ENCODE measurements at regions not wholly inside any gene's neighbourhood (a gene's known extent, or its start where the extent isn't known, plus 50 kb on each side); places are given as distances from the start of the nearest gene placed in this dataset.

GRCh38 chr7:54843841-54844355, 84.9 kb upstream of the SEC61G start:
- TF ChIP-seq, protein P1, sequence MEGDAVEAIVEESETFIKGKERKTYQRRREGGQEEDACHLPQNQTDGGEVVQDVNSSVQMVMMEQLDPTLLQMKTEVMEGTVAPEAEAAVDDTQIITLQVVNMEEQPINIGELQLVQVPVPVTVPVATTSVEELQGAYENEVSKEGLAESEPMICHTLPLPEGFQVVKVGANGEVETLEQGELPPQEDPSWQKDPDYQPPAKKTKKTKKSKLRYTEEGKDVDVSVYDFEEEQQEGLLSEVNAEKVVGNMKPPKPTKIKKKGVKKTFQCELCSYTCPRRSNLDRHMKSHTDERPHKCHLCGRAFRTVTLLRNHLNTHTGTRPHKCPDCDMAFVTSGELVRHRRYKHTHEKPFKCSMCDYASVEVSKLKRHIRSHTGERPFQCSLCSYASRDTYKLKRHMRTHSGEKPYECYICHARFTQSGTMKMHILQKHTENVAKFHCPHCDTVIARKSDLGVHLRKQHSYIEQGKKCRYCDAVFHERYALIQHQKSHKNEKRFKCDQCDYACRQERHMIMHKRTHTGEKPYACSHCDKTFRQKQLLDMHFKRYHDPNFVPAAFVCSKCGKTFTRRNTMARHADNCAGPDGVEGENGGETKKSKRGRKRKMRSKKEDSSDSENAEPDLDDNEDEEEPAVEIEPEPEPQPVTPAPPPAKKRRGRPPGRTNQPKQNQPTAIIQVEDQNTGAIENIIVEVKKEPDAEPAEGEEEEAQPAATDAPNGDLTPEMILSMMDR (IDR thresholded peaks at IDR 0.05; ENCODE audit: partially characterized antibody, unreplicated experiment) = no peak
- no peak for DNase-seq
- Mint-ChIP-seq H3K27me3 (ENCODE audit: unreplicated experiment) (no peaks in the 10 kb centered on the region), H3K27ac (ENCODE audit: unreplicated experiment) (no peak overlapping the region), H3K36me3 (ENCODE audit: unreplicated experiment) (peaks cover 2% of the 10 kb centered on the region), H3K4me1 (ENCODE audit: low read depth, unreplicated experiment) (no peaks in the 10 kb centered on the region), H3K4me3 (ENCODE audit: unreplicated experiment) (no peak overlapping the region), H3K9me3 (ENCODE audit: unreplicated experiment) (peaks cover 3% of the 10 kb centered on the region)

- Mint-ChIP-seq H3K4me3 (ENCODE audit: unreplicated experiment) (no peak overlapping the region), H3K36me3 (ENCODE audit: unreplicated experiment) (peaks cover 13% of the 10 kb centered on the region), H3K27ac (ENCODE audit: unreplicated experiment) (no peak overlapping the region), H3K4me1 (ENCODE audit: low read depth, unreplicated experiment) (no peaks in the 10 kb centered on the region), H3K9me3 (ENCODE audit: unreplicated experiment) (peaks cover 5% of the 10 kb centered on the region), H3K27me3 (ENCODE audit: unreplicated experiment) (no peaks in the 10 kb centered on the region)
- DNase-seq = no peak
- TF ChIP-seq, protein P1 (IDR thresholded peaks at IDR 0.05; ENCODE audit: partially characterized antibody, unreplicated experiment) = no peak
These were observed 87.3 kb upstream of the SEC61G start for GRCh38 chr7:54846273-54846672.

GRCh38 chr7:54847921-54848320, 88.9 kb upstream of the SEC61G start:
- DNase-seq = no peak
- Mint-ChIP-seq H3K4me3 (ENCODE audit: unreplicated experiment) (no peak overlapping the region), H3K27ac (ENCODE audit: unreplicated experiment) (no peak overlapping the region), H3K4me1 (ENCODE audit: low read depth, unreplicated experiment) (no peaks in the 10 kb centered on the region), H3K27me3 (ENCODE audit: unreplicated experiment) (peaks cover 3% of the 10 kb centered on the region), H3K9me3 (ENCODE audit: unreplicated experiment) (peaks cover 8% of the 10 kb centered on the region), H3K36me3 (ENCODE audit: unreplicated experiment) (peaks cover 18% of the 10 kb centered on the region)
- TF ChIP-seq, protein P1 (IDR thresholded peaks at IDR 0.05; ENCODE audit: partially characterized antibody, unreplicated experiment) = no peak

DNA sequence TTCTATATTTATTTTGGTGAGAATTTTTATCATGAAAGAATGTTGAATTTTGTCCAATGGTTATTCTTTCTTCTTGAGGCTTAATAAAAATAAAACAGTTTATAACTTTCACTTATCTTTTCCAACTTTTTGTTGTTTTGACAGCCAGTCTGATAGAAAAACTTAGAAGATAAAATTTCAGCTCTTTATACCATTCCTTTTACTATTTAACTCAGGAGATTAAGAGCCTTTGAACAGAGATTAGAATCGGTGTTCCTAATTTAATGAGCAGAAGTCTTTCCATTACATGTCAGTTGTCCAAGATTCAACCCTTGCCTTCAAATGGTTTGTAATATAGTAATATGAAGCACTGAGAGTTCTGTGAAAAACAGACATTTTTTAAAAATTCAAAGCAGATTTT, 97.8 kb upstream of the SEC61G start:
- Mint-ChIP-seq H3K4me3 (ENCODE audit: unreplicated experiment) (no peak overlapping the region), H3K4me1 (ENCODE audit: low read depth, unreplicated experiment) (no peaks in the 10 kb centered on the region), H3K9me3 (ENCODE audit: unreplicated experiment) (peaks cover 7% of the 10 kb centered on the region), H3K27me3 (ENCODE audit: unreplicated experiment) (peaks cover 8% of the 10 kb centered on the region), H3K27ac (ENCODE audit: unreplicated experiment) (no peak overlapping the region), H3K36me3 (ENCODE audit: unreplicated experiment) (peaks cover 13% of the 10 kb centered on the region)
- TF ChIP-seq, protein P1 (IDR thresholded peaks at IDR 0.05; ENCODE audit: partially characterized antibody, unreplicated experiment) = no peak
- DNase-seq = no peak

- DNase-seq = no peak
- TF ChIP-seq, protein P1 (IDR thresholded peaks at IDR 0.05; ENCODE audit: partially characterized antibody, unreplicated experiment) = no peak
- Mint-ChIP-seq H3K9me3 (ENCODE audit: unreplicated experiment) (peaks cover 7% of the 10 kb centered on the region), H3K4me1 (ENCODE audit: low read depth, unreplicated experiment) (no peaks in the 10 kb centered on the region), H3K27ac (ENCODE audit: unreplicated experiment) (no peak overlapping the region), H3K4me3 (ENCODE audit: unreplicated experiment) (no peak overlapping the region), H3K27me3 (ENCODE audit: unreplicated experiment) (peaks cover 8% of the 10 kb centered on the region), H3K36me3 (ENCODE audit: unreplicated experiment) (peaks cover 13% of the 10 kb centered on the region)
These were observed 98.3 kb upstream of the SEC61G start for GRCh38 chr7:54857294-54857693.

All from glutamatergic neuron (in vitro differentiated cells).